SH-SY5Y (cell line): ENCODE measurements at regions not wholly inside any gene's neighbourhood (a gene's known extent, or its start where the extent isn't known, plus 50 kb on each side); places are given as distances from the start of the nearest gene placed in this dataset.

ENCODE experiments used
- GATA2 ChIP-seq: IDR thresholded peaks from 2 replicates; pipeline ENCODE4 v1.6.1; 2011; ENCODE audit warnings: mild to moderate bottlenecking, low read depth, low read length
- GATA3 ChIP-seq: IDR thresholded peaks from 2 replicates; pipeline ENCODE4 v1.6.1; 2011; ENCODE audit warnings: low read depth, mild to moderate bottlenecking, low read length, moderate library complexity

GRCh38 chr14:97200245-97200644 is 403.1 kb downstream of the VRK1 start:
- TF ChIP-seq GATA2: no peak
- TF ChIP-seq GATA3: no peak

- TF ChIP-seq GATA2 (no peak), GATA3 (no peak)
Observed at GRCh38 chr14:97206916-97207315, 409.7 kb downstream of the VRK1 start.

- TF ChIP-seq GATA2 (no peak), GATA3 (no peak)
Observed at GRCh38 chr14:97210202-97210601, 413.0 kb downstream of the VRK1 start.

GRCh38 chr14:97212399-97212798 is 415.2 kb downstream of the VRK1 start:
- TF ChIP-seq GATA2: no peak

GRCh38 chr14:97213720-97214119 is 416.5 kb downstream of the VRK1 start:
- TF ChIP-seq GATA3 (no peak), GATA2 (no peak)

- TF ChIP-seq GATA3 (no peak), GATA2 (no peak)
Observed at GRCh38 chr14:97215263-97215969, 418.2 kb downstream of the VRK1 start.

GRCh38 chr14:97217111-97217885 is 420.1 kb downstream of the VRK1 start:
- no peak for TF ChIP-seq GATA2
- no peak for TF ChIP-seq GATA3

GRCh38 chr14:97218274-97218673 is 421.1 kb downstream of the VRK1 start:
- no peak for TF ChIP-seq GATA3
- TF ChIP-seq GATA2: no peak

GRCh38 chr14:97218691-97219430 is 421.7 kb downstream of the VRK1 start:
- TF ChIP-seq GATA3 (no peak), GATA2 (no peak)

GRCh38 chr14:97219431-97220017 is 422.3 kb downstream of the VRK1 start:
- TF ChIP-seq GATA2 (no peak), GATA3 (no peak)

GRCh38 chr14:97221572-97222285 is 424.5 kb downstream of the VRK1 start:
- TF ChIP-seq GATA2 (no peak), GATA3 (no peak)

GRCh38 chr14:97224016-97224415 is 426.8 kb downstream of the VRK1 start:
- no peak for TF ChIP-seq GATA3
- no peak for TF ChIP-seq GATA2

- TF ChIP-seq GATA2 (no peak), GATA3 (no peak)
Observed at GRCh38 chr14:97230051-97230450, 432.9 kb downstream of the VRK1 start.
